ENCODE measurements at regions not wholly inside any gene's neighbourhood (a gene's known extent, or its start where the extent isn't known, plus 50 kb on each side); places are given as distances from the start of the nearest gene placed in this dataset.
A peak's percentile ranks its signal among the peaks of the same experiment; 100 is the strongest.
"Not testable (repeated sequence)": the region's sequence is repeated elsewhere in the genome, so short reads cannot be mapped to it uniquely, and the experiment has no call there.

- DNase-seq, result no peak
Measured at GRCh38 chr20:47974234-47974878, 189.1 kb upstream of the SULF2 start.

GRCh38 chr20:47973519-47974233, 188.4 kb upstream of the SULF2 start:
- DNase-seq, result peak in 12 of 51 donors; percentile 8 to 26 (median 18)

- DNase-seq, result peak in 1 of 51 donors; percentile 25
Measured at GRCh38 chr20:47972916-47973309, 187.6 kb upstream of the SULF2 start.

DNA sequence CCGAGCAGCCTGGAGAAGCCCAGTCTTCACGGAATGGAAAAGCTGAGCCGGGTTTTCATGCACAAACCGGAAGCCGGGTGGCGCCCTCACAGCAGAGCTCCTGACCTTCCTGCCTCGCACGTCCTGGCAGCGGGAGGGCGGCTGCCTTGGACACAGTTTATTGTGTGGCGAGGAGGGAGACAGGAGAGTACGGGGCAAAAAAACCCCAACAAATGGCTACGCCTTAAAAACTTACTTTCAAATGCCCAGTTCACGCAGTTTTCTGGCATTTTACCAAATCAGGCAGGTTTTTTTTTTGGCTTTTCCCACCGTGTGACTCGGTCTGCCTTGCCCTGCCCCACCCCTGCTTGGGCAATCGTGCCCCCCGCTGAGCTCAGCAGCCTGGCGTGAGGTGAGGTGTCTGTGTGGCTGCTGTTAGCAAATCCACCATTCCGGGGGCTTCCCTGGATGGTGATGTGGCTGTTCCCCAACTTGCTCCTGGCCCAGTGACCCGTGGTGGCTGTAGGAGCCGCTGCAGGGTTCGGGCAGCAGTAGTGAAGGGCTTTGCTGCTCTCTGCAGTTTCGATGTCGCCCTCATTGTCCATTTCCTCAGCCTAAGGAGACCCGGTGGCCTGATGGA, 187.1 kb upstream of the SULF2 start:
- DNase-seq, result peak in 26 of 51 donors; percentile 10 to 60 (median 26)

DNA sequence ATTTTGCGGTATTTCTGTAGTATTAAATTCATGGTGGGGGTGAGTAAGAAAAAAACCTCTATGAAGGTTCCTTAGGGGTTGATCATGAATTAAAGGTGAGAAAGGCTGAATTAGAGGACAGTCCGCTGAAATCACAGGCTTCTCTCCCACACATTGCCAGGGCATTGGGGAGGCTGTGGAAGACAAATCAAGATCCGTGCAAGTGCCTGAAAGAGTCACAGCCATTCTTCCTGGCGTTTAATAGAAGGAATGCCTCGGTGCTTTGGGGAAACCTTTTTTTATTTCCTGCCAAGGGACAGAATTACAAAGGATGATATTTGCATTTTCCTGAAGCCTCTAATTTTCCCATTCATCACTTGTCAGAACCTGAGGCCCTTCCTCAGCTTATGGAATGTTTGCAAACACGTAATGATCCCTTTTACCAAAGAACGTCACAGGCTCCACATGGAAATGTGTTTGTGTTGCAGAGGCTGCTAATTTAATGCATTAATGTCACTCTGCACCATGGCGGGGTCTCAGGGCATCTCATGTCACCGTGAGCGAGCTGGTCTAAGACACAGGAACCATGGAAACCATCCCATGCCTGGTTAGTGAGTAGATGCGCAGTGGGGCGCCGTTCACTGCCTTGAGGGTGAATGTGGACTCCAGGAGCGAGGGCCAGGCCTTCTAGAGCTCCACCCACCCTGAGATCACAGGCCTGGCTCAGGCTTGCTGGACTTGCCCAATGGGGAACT, 185.9 kb upstream of the SULF2 start:
- DNase-seq, result no peak

DNA sequence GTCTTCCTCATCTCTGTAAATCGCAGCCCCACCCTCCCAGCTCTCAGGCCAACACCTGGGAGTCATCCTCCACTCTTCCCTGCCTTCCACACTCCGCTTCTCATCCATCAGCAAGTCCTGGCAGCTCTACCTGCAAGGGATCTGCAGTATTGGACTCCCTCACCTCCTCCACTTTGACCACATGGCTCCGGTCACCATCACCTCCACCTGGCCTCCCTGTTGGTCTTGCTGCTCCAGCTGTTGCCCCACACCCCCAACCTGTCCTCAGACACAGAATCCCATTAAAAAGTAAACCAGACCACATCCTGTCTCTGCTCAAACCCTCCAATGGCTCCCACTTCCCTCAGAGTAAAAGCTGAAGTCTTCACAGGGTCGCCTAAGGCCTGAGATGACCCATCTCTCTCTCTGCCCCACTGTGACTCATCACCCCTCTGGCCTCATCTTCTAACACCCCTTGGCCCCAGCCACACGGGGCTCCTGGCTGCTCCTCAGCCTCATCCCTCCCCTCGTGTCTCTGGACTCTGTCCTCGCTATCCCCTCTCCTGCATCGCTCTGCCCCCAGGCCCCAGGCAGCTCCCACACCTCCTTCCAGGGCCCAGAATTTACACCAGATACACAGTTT, 185.1 kb upstream of the SULF2 start:
- DNase-seq, result no peak

DNA sequence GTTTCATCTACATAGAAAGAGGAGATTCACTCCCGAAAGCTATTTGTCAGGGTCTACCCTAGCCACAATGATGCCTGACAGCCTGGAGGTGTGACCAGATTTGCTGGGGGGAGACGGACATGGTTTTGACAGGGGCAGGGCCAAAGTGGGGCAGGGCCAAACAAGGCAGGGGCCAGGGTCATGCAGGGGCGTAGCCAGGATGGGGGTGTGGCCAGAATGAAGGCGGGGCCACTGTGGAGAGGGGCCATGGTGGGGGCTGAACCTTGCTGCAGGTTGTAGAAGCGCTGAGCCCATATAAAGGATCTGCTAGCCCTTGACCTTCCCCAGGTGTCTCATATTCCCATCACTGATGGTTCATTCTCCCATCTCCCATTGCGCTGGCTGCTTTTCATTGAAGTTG, 184.1 kb upstream of the SULF2 start:
- no peak for DNase-seq

GRCh38 chr20:47968541-47969310, 183.4 kb upstream of the SULF2 start:
- no peak for DNase-seq

GRCh38 chr20:47964149-47964548, 178.9 kb upstream of the SULF2 start:
- DNase-seq, result no peak

GRCh38 chr20:47963022-47963421, 177.7 kb upstream of the SULF2 start:
- DNase-seq, result no peak

GRCh38 chr20:47962286-47962963, 177.1 kb upstream of the SULF2 start:
- no peak for DNase-seq

- DNase-seq, result no peak
Measured at GRCh38 chr20:47960769-47961541, 175.7 kb upstream of the SULF2 start.

- DNase-seq, result no peak
Measured at GRCh38 chr20:47960277-47960676, 175.0 kb upstream of the SULF2 start.

- DNase-seq, result not testable (repeated sequence)
Measured at GRCh38 chr20:47957989-47958801, 172.9 kb upstream of the SULF2 start.

DNA sequence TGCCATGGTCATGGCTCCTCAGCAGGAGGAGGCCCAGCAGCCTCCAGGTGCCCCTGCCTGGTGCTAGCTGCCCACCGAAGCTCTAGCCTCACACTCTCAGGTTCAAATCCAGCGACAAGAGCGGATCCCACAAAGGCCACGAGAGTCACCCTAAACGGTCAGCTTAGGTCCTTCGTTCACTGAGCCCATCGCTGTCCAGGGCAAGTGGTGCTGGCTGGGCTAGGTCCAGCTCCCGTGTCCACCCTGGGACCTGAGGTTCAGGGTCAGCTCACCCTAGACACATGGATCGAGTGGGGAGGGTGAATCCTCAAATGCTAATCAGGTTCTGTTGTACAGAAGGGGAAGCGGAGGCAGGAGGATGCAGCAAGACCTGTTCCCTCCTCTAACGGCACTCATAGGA, 171.9 kb upstream of the SULF2 start:
- DNase-seq, result no peak

DNA sequence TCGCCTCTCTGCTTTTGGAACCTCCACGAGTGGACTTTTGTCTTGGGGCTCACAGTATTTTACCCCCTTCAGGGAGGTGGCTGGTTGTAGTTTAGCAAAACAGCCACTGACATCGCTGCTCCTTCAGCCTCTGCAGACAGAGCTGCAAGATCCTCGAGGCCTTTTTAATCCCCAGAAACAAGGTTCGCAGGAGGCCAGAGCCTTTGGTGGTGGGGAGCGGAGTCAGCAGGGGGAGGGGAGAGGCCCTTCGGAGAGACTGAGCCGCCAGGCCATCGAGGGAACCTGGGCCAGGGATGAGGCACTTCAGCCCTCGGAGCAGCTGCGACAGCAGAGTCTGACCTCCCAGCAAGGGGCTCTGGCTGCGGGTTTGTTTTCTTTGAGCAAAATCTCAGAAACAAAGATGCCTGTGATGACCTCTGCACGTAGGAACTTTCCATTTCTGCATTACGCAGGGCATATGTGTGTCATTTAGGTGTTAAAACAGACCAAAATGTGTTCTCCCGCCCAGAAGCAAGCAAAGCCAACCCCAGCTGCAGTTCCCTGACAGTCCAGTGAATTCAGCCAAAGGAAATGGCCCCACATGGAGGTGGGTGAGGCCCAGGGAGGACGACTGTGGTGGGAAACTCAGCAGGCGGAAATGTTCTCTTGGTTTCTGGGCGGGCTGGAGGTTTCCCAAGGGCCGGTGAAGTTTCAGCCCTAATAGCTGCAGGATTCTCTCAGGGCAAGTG, 171.2 kb upstream of the SULF2 start:
- no peak for DNase-seq

GRCh38 chr20:47953471-47953870, 168.2 kb upstream of the SULF2 start:
- DNase-seq, result no peak

DNA sequence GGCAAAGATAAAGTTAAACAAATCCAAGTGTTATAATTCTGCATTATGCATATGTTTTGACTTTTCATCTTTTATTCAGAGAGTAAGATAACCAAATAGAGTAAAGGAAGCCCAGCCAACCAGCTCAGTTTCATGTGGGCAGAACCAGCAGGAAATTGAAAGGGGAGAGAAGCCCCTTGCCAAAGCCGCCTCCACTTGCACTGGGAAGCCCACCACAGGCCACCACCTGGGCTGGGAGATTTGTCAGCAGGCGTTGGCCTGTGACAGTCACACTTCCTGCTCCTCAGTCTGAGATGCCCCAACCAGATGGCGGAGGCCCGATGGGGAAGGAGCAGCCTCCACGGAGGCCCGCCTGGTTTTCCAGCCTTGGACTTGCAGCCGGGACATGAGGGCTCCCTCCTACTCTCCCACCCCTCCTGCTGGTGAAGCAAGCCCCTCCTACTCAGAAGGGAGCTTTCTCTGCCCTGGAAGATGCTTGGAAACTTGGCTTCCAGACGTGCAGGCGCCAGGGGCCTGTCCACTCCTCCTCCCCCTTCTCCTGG, 166.8 kb upstream of the SULF2 start:
- no peak for DNase-seq

Measured in hypothalamus (tissue), 51 donors.